Erythroblast (primary cell): ENCODE measurements at regions not wholly inside any gene's neighbourhood (a gene's known extent, or its start where the extent isn't known, plus 50 kb on each side); places are given as distances from the start of the nearest gene placed in this dataset.
"Not testable (repeated sequence)": the region's sequence is repeated elsewhere in the genome, so short reads cannot be mapped to it uniquely, and the experiment has no call there.

Experiments used
- GATA1 ChIP-seq: IDR thresholded peaks from 2 replicates; pipeline ENCODE4 v1.6.1; 2011; ENCODE audit warnings: low read depth, mild to moderate bottlenecking, control low read depth, low read length, moderate library complexity
- POLR2A ChIP-seq: IDR thresholded peaks from 2 replicates; pipeline ENCODE4 v1.6.1; 2011; ENCODE audit warnings: mild to moderate bottlenecking, low read length

DNA sequence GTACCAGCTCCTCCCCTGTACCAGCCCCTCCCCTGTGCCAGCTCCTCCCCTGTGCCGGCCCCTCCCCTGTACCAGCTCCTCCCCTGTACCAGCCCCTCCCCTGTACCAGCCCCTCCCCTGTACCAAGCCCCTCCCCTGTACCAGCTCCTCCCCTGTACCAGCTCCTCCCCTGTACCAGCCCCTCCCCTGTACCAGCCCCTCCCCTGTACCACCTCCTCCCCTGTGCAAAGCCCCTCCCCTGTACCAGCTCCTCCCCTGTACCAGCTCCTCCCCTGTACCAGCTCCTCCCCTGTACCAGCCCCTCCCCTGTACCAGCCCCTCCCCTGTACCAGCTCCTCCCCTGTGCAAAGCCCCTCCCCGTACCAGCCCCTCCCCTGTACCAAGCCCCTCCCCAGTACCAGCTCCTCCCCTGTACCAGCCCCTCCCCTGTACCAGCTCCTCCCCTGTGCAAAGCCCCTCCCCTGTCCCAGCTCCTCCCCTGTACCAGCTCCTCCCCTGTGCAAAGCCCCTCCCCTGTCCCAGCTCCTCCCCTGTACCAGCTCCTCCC, 113.5 kb downstream of the METRNL start:
- not testable (repeated sequence) for TF ChIP-seq POLR2A, GATA1
